Gastroesophageal sphincter (tissue), 3 donors: ENCODE measurements at regions not wholly inside any gene's neighbourhood (a gene's known extent, or its start where the extent isn't known, plus 50 kb on each side); places are given as distances from the start of the nearest gene placed in this dataset.

Experiments used
- CTCF ChIP-seq, 4 experiments: fragments of 200-600 bp in 2 of 4; fragments of 450-650 bp in 2 of 4; sonication (generic) in 1 of 4; IDR thresholded peaks; one replicate each; pipeline ENCODE4 v1.5.1; 2017 to 2019; ENCODE audit warnings: antibody characterized with exemption in 4 of 4, mild to moderate bottlenecking in 2 of 4, moderate library complexity in 2 of 4
- POLR2AphosphoS5 ChIP-seq: sonication (generic); formaldehyde crosslinking; IDR thresholded peaks from one replicate; pipeline ENCODE4 v1.6.1; 2017; ENCODE audit warnings: antibody characterized with exemption

GRCh38 chr10:30231071-30231652 lies 117.9 kb downstream of the MTPAP start:
- TF ChIP-seq POLR2AphosphoS5 (no peak), CTCF (IDR thresholded peaks at IDR 0.05) (no peak)
